Ishikawa (cell line): ENCODE measurements at regions not wholly inside any gene's neighbourhood (a gene's known extent, or its start where the extent isn't known, plus 50 kb on each side); places are given as distances from the start of the nearest gene placed in this dataset.

ENCODE experiments used
- CEBPB ChIP-seq: IDR thresholded peaks from 2 replicates; pipeline ENCODE4 v1.6.1; 2012
- CREB1 ChIP-seq: IDR thresholded peaks from 2 replicates; pipeline ENCODE4 v1.6.1; 2012; ENCODE audit warnings: low read depth
- EGR1 ChIP-seq: IDR thresholded peaks from 2 replicates; pipeline ENCODE4 v1.6.1; 2012
- EP300 ChIP-seq: IDR thresholded peaks from 2 replicates; pipeline ENCODE4 v1.6.1; 2012; ENCODE audit warnings: borderline replicate concordance
- FOXM1 ChIP-seq: IDR thresholded peaks from 2 replicates; pipeline ENCODE4 v1.6.1; 2012; ENCODE audit warnings: low read depth, borderline replicate concordance
- MAX ChIP-seq: IDR thresholded peaks from 2 replicates; pipeline ENCODE4 v1.6.1; 2012
- NFIC ChIP-seq: IDR thresholded peaks from 2 replicates; pipeline ENCODE4 v1.6.1; 2012
- RAD21 ChIP-seq: IDR thresholded peaks from 2 replicates; pipeline ENCODE4 v1.6.1; 2012; ENCODE audit warnings: low read depth
- REST ChIP-seq: IDR thresholded peaks from 2 replicates; pipeline ENCODE4 v1.6.1; 2012; ENCODE audit warnings: low read depth, mild to moderate bottlenecking
- TAF1 ChIP-seq: IDR thresholded peaks from 2 replicates; pipeline ENCODE4 v1.6.1; 2012; ENCODE audit warnings: low read depth, mild to moderate bottlenecking
- TEAD4 ChIP-seq: IDR thresholded peaks from 2 replicates; pipeline ENCODE4 v1.6.1; 2012
- USF1 ChIP-seq: IDR thresholded peaks from 2 replicates; pipeline ENCODE4 v1.6.1; 2012
- YY1 ChIP-seq: IDR thresholded peaks from 2 replicates; pipeline ENCODE4 v1.6.1; 2012; ENCODE audit warnings: low read depth

- TF ChIP-seq RAD21 (no peak), USF1 (no peak), CREB1 (no peak), YY1 (no peak), TAF1 (no peak), FOXM1 (no peak), EGR1 (no peak), REST (no peak), TEAD4 (no peak), EP300 (no peak), CEBPB (no peak), MAX (no peak), NFIC (no peak)
These were observed 139.9 kb upstream of the RFC3 start for GRCh38 chr13:33678084-33678483.
